ENCODE measurements at regions not wholly inside any gene's neighbourhood (a gene's known extent, or its start where the extent isn't known, plus 50 kb on each side); places are given as distances from the start of the nearest gene placed in this dataset.

GRCh38 chr4:155616117-155616516 is 50.5 kb upstream of the GUCY1A1 start:
- DNase-seq (ENCODE audit: missing footprints) (no peak), ATAC-seq (no peak)
- intact Hi-C loops (cut with DNase I): loop anchor here (5.0 kb wide), 1 partner anchor 51 kb away; the partner anchor contains the start of gene GUCY1A1

DNA sequence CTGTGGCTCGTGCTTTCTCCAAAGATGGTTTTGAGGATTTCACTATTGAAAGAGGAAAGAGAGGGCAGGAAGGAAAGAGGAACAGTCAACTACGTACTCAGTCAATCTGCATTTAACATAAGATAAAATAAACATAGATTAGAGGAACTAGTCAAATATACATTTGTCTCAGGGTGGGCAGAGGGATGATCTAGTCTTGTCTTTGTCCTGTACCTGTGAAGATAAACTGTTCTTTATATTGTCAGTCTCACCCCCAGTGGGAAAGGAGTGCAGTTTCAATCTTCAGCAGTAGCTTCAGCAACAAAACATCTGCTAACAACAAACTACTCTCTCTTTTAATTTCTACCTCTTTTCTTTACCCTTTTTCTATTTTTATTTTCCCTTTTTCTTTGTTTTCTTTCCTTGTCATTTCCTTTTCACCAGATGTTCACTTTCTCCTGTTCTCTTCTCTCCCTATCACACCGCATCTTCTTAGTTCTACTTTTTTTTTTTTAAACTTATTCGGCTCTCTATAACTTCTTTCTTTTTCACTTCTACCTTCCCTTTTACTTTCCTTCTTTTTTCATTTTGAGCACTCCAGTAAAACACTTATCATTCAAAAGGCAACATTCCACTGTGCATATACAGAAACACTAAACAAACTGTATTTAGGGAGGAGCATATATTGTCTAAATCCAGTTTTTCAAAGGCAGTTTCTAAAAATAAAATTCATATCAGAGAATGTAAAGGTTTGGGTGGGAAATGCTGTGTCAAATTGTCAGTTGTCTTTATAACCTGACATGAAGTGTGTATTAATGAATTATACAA is 51.4 kb upstream of the GUCY1A1 start:
- intact Hi-C loops (cut with DNase I): loop anchor here (5.0 kb wide), 1 partner anchor 52 kb away; the partner anchor contains the start of gene GUCY1A1
- ATAC-seq: no peak
- DNase-seq (ENCODE audit: missing footprints): no peak

GRCh38 chr4:155614111-155614762 is 52.4 kb upstream of the GUCY1A1 start:
- intact Hi-C loops (cut with DNase I): no loop called here
- DNase-seq (ENCODE audit: missing footprints) (no peak), ATAC-seq (no peak)

- peak; percentile 40 for ATAC-seq
- intact Hi-C loops (cut with DNase I): no loop called here
These were observed 54.6 kb upstream of the GUCY1A1 start for GRCh38 chr4:155612074-155612473.

GRCh38 chr4:155611501-155611900 is 55.1 kb upstream of the GUCY1A1 start:
- ATAC-seq: no peak
- DNase-seq (ENCODE audit: missing footprints): no peak
- intact Hi-C loops (cut with DNase I): no loop called here

More at GRCh38 chr4:155612074-155612473, 54.6 kb upstream of the GUCY1A1 start:
- DNase-seq (ENCODE audit: missing footprints): no peak

DNA sequence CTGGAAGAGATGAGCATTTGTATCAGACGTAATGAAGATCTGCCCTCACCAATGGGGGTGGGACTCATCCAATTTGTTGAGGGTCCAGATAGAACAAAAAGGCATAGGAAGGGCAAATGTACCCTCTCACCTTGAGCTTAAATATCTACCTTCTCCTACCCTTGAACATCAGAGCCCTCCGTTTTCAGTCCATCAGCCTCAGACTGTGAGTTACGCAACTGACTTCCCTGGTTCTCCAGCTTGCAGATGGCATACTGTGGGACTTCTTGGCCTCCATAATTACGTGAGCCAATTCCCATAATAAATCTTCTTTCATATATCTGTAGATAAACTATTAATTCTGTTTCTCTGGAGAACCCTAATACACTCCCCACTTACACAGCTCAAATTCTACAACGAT is 56.5 kb upstream of the GUCY1A1 start:
- intact Hi-C loops (cut with DNase I): no loop called here
- ATAC-seq (no peak), DNase-seq (ENCODE audit: missing footprints) (no peak)

- ATAC-seq: peak; percentile 24
- intact Hi-C loops (cut with DNase I): no loop called here
- no peak for DNase-seq (ENCODE audit: missing footprints)
These were observed 57.1 kb upstream of the GUCY1A1 start for GRCh38 chr4:155609455-155610059.

DNA sequence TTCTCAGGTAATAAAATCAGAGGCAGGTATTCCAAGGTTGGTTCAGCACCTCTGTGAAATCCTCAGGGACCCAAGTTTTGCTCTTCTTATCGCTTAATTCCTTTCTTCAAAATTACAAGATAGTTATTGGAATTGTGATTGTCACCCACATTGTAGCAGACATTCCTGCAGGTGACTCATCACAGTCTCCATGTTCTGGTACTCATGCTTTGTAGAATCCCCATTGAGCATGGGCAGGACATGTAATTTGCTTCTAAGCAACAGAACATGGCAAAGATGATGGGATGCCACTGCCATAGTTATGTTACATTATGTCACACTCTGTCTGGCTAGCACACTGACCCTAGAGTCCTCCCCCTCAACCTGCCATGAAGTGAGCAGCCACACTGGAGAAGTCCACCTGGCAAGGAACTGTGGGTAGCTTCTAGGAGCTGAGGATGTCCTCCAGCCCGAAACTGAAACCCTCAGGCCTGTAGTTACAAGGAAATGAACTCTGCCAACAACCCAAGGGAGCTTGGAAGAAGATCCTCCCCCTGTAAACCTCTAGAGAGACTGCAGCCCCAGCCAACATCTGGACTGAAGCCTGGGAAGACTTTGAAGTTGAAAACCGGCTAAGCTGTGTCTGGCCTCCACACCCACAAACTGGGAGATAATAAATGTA is 58.3 kb upstream of the GUCY1A1 start:
- intact Hi-C loops (cut with DNase I): no loop called here
- no peak for DNase-seq (ENCODE audit: missing footprints)
- ATAC-seq: peak; percentile 75

DNA sequence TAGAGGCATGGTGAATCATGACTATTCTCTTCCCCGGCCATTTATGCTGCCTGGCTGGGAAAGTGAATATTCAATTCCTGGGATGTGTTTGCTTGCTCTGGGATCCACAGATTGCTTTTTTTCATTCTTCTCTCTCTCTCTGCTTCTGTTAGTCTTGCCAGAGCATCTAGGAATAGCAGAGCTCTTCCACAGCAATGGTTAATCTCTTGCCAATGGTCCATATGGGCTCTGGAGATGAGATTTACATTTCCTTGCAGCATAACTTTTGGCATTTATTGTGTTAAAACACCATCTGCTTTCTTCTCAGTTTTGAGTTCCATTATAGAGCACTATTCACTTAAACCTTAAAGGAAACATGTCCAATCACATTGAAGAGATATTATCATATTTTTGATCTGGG is 59.2 kb upstream of the GUCY1A1 start:
- intact Hi-C loops (cut with DNase I): no loop called here
- DNase-seq (ENCODE audit: missing footprints) (no peak), ATAC-seq (no peak)

- intact Hi-C loops (cut with DNase I): no loop called here
- DNase-seq (ENCODE audit: missing footprints) (no peak), ATAC-seq (no peak)
These were observed 61.7 kb upstream of the GUCY1A1 start for GRCh38 chr4:155604718-155605626.

GRCh38 chr4:155603360-155603891 is 63.2 kb upstream of the GUCY1A1 start:
- ATAC-seq: no peak
- no peak for DNase-seq (ENCODE audit: missing footprints)
- intact Hi-C loops (cut with DNase I): no loop called here

DNA sequence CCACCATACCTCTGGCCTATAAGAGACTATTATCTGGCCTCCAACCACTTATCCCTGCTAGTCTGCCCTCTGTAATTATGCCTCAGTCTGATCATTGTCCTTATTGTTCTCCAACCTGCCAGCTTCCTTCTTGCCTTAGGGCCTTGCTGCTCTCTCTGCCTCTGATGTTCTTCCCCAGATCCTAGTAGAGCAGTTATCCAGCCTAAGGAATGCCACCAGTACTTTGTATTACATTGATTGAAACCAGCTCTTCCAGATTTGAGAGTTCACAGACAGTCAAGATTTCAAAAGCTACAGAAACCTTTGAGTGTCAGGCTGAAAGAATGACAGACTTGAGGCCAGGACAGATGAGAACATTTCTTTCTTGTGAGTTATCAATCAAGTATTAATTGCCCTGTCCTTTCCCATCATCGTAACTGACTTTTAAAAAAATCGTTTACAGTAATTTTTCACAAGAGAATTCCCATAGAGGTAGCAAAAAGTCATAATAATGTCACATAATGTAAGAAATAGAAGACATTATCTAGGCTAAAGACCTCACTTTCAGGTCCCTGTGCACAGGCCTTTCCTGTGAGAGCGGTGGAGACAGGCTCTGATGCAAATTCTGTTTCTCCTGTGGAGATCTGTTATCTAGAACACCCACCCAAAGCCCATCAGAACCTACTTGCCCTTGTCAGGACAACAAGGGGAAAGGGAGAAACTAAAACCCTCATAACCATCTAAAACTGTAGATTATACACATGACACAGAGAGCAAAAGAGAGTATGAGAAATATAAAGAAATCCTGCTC is 64.1 kb upstream of the GUCY1A1 start:
- DNase-seq (ENCODE audit: missing footprints) (no peak), ATAC-seq (no peak)
- intact Hi-C loops (cut with DNase I): no loop called here

- no peak for ATAC-seq
- intact Hi-C loops (cut with DNase I): no loop called here
- DNase-seq (ENCODE audit: missing footprints): no peak
These were observed 66.4 kb upstream of the GUCY1A1 start for GRCh38 chr4:155600244-155600643.

DNA sequence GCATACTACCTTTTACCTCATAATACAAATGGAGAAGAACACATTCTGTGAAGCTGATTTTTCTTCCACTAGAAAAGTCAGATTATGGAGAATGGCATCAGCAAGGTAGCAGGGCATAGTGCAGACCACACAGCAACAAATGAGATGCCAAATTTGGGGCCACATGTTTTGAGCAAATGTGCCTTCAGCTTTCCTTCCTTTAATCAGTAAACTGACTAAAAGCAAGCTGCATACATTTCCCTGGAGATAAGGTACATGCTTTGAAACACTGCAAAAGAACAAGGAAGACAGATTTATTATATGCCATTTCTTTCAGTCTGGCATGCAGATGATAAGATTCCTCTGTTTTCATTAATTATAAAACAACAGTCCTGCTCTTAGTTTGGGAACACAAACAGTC is 67.1 kb upstream of the GUCY1A1 start:
- no peak for DNase-seq (ENCODE audit: missing footprints)
- ATAC-seq: no peak
- intact Hi-C loops (cut with DNase I): no loop called here

GRCh38 chr4:155599085-155599484 is 67.6 kb upstream of the GUCY1A1 start:
- DNase-seq (ENCODE audit: missing footprints): no peak
- intact Hi-C loops (cut with DNase I): no loop called here

GRCh38 chr4:155597933-155598451 is 68.7 kb upstream of the GUCY1A1 start:
- DNase-seq (ENCODE audit: missing footprints) (no peak), ATAC-seq (no peak)
- intact Hi-C loops (cut with DNase I): no loop called here

More at GRCh38 chr4:155599085-155599484, 67.6 kb upstream of the GUCY1A1 start:
- ATAC-seq: no peak

DNA sequence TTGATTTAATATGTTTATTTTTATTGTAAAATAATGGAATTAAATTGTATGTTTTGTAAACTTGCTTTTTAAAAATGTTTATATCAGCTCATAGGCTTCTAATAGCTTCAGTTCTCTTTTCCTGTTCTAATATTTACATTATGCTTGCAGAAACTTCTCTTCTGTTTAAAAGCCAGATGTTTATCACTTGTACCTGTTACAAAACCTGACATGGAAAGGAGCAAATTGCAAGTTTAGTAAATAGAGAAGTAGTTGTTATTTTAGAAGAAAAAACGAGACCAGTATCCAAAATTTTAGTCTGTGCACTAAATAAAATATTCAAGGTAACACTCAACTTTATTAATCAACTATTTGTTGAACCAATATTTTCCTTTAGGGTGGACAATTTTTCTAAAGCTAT is 69.4 kb upstream of the GUCY1A1 start:
- ATAC-seq (no peak), DNase-seq (ENCODE audit: missing footprints) (no peak)
- intact Hi-C loops (cut with DNase I): no loop called here
